ENCODE measurements at regions not wholly inside any gene's neighbourhood (a gene's known extent, or its start where the extent isn't known, plus 50 kb on each side); places are given as distances from the start of the nearest gene placed in this dataset.
"Not testable (repeated sequence)": the region's sequence is repeated elsewhere in the genome, so short reads cannot be mapped to it uniquely, and the experiment has no call there.

GRCh38 chr3:102688556-102688930 lies 253.7 kb downstream of the ZPLD1 start:
- DNase-seq, result no peak

- no peak for DNase-seq
Observed at GRCh38 chr3:102691507-102691906, 256.7 kb downstream of the ZPLD1 start.

- no peak for DNase-seq
Observed at GRCh38 chr3:102699104-102699818, 264.4 kb downstream of the ZPLD1 start.

- DNase-seq, result no peak
Observed at GRCh38 chr3:102699819-102700140, 265.0 kb downstream of the ZPLD1 start.

- no peak for DNase-seq
Observed at GRCh38 chr3:102712896-102713295, 278.1 kb downstream of the ZPLD1 start.

GRCh38 chr3:102714567-102714966 lies 279.8 kb downstream of the ZPLD1 start:
- no peak for DNase-seq

GRCh38 chr3:102715030-102715697 lies 280.3 kb downstream of the ZPLD1 start:
- no peak for DNase-seq

GRCh38 chr3:102718651-102719050 lies 283.8 kb downstream of the ZPLD1 start:
- DNase-seq, result no peak

- no peak for DNase-seq
Observed at GRCh38 chr3:102722317-102722716, 287.5 kb downstream of the ZPLD1 start.

- no peak for DNase-seq
Observed at GRCh38 chr3:102727340-102727739, 292.5 kb downstream of the ZPLD1 start.

- DNase-seq, result not testable (repeated sequence)
Observed at GRCh38 chr3:102732581-102732980, 297.8 kb downstream of the ZPLD1 start.

GRCh38 chr3:102733791-102734563 lies 299.2 kb downstream of the ZPLD1 start:
- DNase-seq, result no peak

GRCh38 chr3:102735311-102735710 lies 300.5 kb downstream of the ZPLD1 start:
- DNase-seq, result no peak

GRCh38 chr3:102736288-102736974 lies 301.6 kb downstream of the ZPLD1 start:
- no peak for DNase-seq

- DNase-seq, result no peak
Observed at GRCh38 chr3:102736975-102737304, 302.1 kb downstream of the ZPLD1 start.

GRCh38 chr3:102737353-102737752 lies 302.5 kb downstream of the ZPLD1 start:
- no peak for DNase-seq

- DNase-seq, result no peak
Observed at GRCh38 chr3:102741105-102741504, 306.3 kb downstream of the ZPLD1 start.

GRCh38 chr3:102741694-102742093 lies 306.9 kb downstream of the ZPLD1 start:
- no peak for DNase-seq

GRCh38 chr3:102745881-102746280 lies 311.1 kb downstream of the ZPLD1 start:
- no peak for DNase-seq

- no peak for DNase-seq
Observed at GRCh38 chr3:102747611-102748010, 312.8 kb downstream of the ZPLD1 start.

GRCh38 chr3:102748646-102749045 lies 313.8 kb downstream of the ZPLD1 start:
- no peak for DNase-seq

GRCh38 chr3:102750322-102750721 lies 315.5 kb downstream of the ZPLD1 start:
- DNase-seq, result no peak

- no peak for DNase-seq
Observed at GRCh38 chr3:102753901-102754300, 319.1 kb downstream of the ZPLD1 start.

- DNase-seq, result no peak
Observed at GRCh38 chr3:102756706-102757105, 321.9 kb downstream of the ZPLD1 start.

Data from effector CD4-positive, alpha-beta T cell (primary cell).